CD4-positive, alpha-beta memory T cell (primary cell): ENCODE measurements at regions not wholly inside any gene's neighbourhood (a gene's known extent, or its start where the extent isn't known, plus 50 kb on each side); places are given as distances from the start of the nearest gene placed in this dataset.

Experiments used
- CTCF ChIA-PET: fragments of 350-600 bp; sonication (Branson Sonifier 250); formaldehyde crosslinking; loops from one replicate; lab custom pipeline; 2021; ENCODE audit warnings: inconsistent platforms; ENCODE audit not compliant: partially characterized antibody; lab: Charles Lee
- POLR2A ChIA-PET: fragments of 350-600 bp; sonication (Branson Sonifier 250); formaldehyde crosslinking; loops from one replicate; lab custom pipeline; 2021; ENCODE audit not compliant: partially characterized antibody; lab: Charles Lee
- DNase-seq, 5 donors: peaks; one replicate each; pipeline versions ENCODE4 v3.0.0 to v3.0.0-alpha.2; 2020 to 2022; ENCODE audit warnings: mixed read lengths in 1 of 5
- H3K27ac ChIP-seq: one replicate; pipeline ENCODE4 v1.7.0; 2013; ENCODE audit warnings: low read depth, low read length
- H3K27me3 ChIP-seq: 2 replicates; pipeline ENCODE4 v1.7.0; 2013; ENCODE audit warnings: mild to moderate bottlenecking, low read length, moderate library complexity; ENCODE audit not compliant: insufficient read depth
- H3K36me3 ChIP-seq: 2 replicates; pipeline ENCODE4 v1.7.0; 2013; ENCODE audit warnings: mild to moderate bottlenecking, low read length, moderate library complexity; ENCODE audit not compliant: insufficient read depth
- H3K4me1 ChIP-seq: 2 replicates; pipeline ENCODE4 v1.7.0; 2013; ENCODE audit warnings: mild to moderate bottlenecking, low read length, moderate library complexity; ENCODE audit not compliant: insufficient read depth
- H3K4me3 ChIP-seq, 2 donors: one replicate each; pipeline ENCODE4 v1.7.0; 2013; ENCODE audit warnings: low read length in 2 of 2, mild to moderate bottlenecking in 1 of 2
- H3K9me3 ChIP-seq, 2 donors: one replicate each; pipeline ENCODE4 v1.7.0; 2013; ENCODE audit warnings: low read length in 2 of 2, control low read depth in 1 of 2; ENCODE audit not compliant: control insufficient read depth in 1 of 2
- H3K27ac Mint-ChIP-seq, 7 donors: one replicate each; pipeline ENCODE4 v1.8.0; 2020 to 2021; ENCODE audit warnings: mixed read lengths in 7 of 7, mild to moderate bottlenecking in 6 of 7, inconsistent platforms in 3 of 7, moderate library complexity in 3 of 7
- H3K27me3 Mint-ChIP-seq, 2 donors: one replicate each; pipeline ENCODE4 v1.8.0; 2020 to 2021; ENCODE audit warnings: mixed read lengths in 2 of 2
- H3K36me3 Mint-ChIP-seq, 2 donors: one replicate each; pipeline ENCODE4 v1.8.0; 2020 to 2021; ENCODE audit warnings: mixed read lengths in 2 of 2, inconsistent platforms in 1 of 2, mild to moderate bottlenecking in 1 of 2
- H3K4me1 Mint-ChIP-seq, 4 donors: one replicate each; pipeline ENCODE4 v1.8.0; 2020 to 2021; ENCODE audit warnings: mixed read lengths in 4 of 4, mild to moderate bottlenecking in 1 of 4
- H3K4me3 Mint-ChIP-seq, 8 donors: one replicate each; pipeline ENCODE4 v1.8.0; 2020 to 2021; ENCODE audit warnings: mixed read lengths in 8 of 8, mild to moderate bottlenecking in 7 of 8, moderate library complexity in 6 of 8, inconsistent platforms in 3 of 8
- H3K9me3 Mint-ChIP-seq, 8 donors: one replicate each; pipeline ENCODE4 v1.8.0; 2020 to 2021; ENCODE audit warnings: mixed read lengths in 8 of 8, mild to moderate bottlenecking in 5 of 8, inconsistent platforms in 3 of 8, moderate library complexity in 1 of 8
- intact Hi-C: fragments of 100-400 bp; cut with micrococcal nuclease; formaldehyde crosslinking; loops from one replicate; pipeline ENCODE4 v1.15.1; 2023

DNA sequence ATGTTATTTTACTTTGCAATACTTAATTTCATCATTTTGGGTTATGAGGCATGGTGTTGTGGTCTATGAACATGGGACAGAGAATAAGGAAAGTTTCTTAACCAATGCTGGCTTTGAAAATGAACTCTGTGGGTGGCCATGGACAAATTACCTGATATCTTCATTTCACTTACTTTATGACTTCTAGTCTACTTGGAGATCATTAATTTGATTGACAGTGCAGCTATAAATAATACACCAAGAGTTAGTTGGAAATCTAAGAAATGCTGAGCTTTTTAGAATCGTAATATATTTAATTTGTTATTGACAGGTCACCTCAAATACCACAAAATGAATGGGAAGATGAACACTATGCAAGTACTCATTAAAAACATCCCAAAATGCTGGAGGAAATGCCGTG is 140.4 kb downstream of the CENPW start:
- H3K27ac ChIP-seq = no peak overlapping the region
- H3K4me3 Mint-ChIP-seq = no peak overlapping the region
- no peak overlapping the region for H3K4me3 ChIP-seq
- CTCF ChIA-PET = no interaction called here
- POLR2A ChIA-PET = no interaction called here
- H3K9me3 Mint-ChIP-seq = peaks cover 0 to 2% (median 0%) of the 10 kb centered on the region in 8 donors
- no peaks in the 10 kb centered on the region for H3K4me1 ChIP-seq
- intact Hi-C loops = no loop called here
- no peak overlapping the region for H3K27ac Mint-ChIP-seq
- H3K9me3 ChIP-seq = no peaks in the 10 kb centered on the region
- H3K4me1 Mint-ChIP-seq = no peaks in the 10 kb centered on the region
- no peak for DNase-seq
- H3K27me3 ChIP-seq = no peaks in the 10 kb centered on the region
- no peaks in the 10 kb centered on the region for H3K36me3 ChIP-seq
- H3K27me3 Mint-ChIP-seq = no peaks in the 10 kb centered on the region
- no peaks in the 10 kb centered on the region for H3K36me3 Mint-ChIP-seq

DNA sequence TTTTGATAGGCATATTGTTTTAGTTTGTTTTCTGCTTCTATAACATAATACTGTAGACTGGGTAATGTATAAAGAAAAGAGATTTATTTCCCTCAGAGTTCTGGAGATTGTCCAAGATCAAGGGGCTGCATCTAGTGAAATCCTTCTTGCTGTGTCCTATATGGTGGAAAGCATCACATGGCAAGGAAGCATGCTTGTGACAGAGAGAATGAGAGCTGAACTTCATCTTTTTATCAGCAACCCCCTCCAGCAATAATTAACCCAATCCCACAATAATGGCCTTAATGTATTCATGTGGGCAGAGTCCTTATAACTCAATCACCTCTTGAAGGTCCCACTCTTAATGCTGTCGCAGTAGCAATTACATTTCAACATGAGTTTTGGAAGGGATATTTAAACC is 141.4 kb downstream of the CENPW start:
- Mint-ChIP-seq H3K36me3 (no peaks in the 10 kb centered on the region), H3K27me3 (no peaks in the 10 kb centered on the region), H3K4me3 (peak overlapping the region in 1 of 8 donors; percentile 15), H3K4me1 (no peaks in the 10 kb centered on the region), H3K27ac (no peak overlapping the region), H3K9me3 (peaks cover 0 to 4% (median 0%) of the 10 kb centered on the region in 8 donors)
- ChIA-PET POLR2A (no interaction called here), CTCF (no interaction called here)
- H3K4me3 ChIP-seq = no peak overlapping the region
- intact Hi-C loops = no loop called here
- H3K36me3 ChIP-seq = no peaks in the 10 kb centered on the region
- no peaks in the 10 kb centered on the region for H3K9me3 ChIP-seq
- H3K27ac ChIP-seq = no peak overlapping the region
- H3K4me1 ChIP-seq = no peaks in the 10 kb centered on the region
- DNase-seq = no peak
- H3K27me3 ChIP-seq = no peaks in the 10 kb centered on the region

DNA sequence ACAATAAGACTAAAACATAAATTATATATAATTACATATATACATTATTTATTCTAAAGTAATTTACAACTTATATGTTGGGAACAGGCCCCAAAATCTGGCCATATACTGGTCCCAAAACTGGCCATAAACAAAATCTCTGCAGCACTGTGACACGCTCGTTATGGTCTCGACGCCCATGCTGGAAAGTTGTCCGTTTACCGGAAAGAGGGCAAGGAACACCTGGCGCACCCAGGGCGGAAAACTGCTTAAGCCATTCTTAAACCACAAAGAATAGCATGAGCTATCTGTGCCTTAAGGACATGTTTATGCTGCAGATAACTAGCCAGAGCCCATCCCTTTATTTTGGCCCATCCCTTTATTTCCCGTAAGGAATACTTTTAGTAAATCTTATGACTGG is 164.9 kb downstream of the CENPW start:
- no peak for DNase-seq
- Histone ChIP-seq H3K9me3 (no peaks in the 10 kb centered on the region), H3K4me1 (no peaks in the 10 kb centered on the region), H3K36me3 (no peaks in the 10 kb centered on the region), H3K27me3 (no peaks in the 10 kb centered on the region), H3K27ac (no peak overlapping the region), H3K4me3 (no peak overlapping the region)
- H3K4me1 Mint-ChIP-seq = no peaks in the 10 kb centered on the region
- no peak overlapping the region for H3K4me3 Mint-ChIP-seq
- intact Hi-C loops = no loop called here
- CTCF ChIA-PET = no interaction called here
- H3K36me3 Mint-ChIP-seq = no peaks in the 10 kb centered on the region
- H3K27ac Mint-ChIP-seq = no peak overlapping the region
- POLR2A ChIA-PET = no interaction called here
- H3K9me3 Mint-ChIP-seq = peaks cover 0 to 7% (median 3%) of the 10 kb centered on the region in 8 donors
- no peaks in the 10 kb centered on the region for H3K27me3 Mint-ChIP-seq

DNA sequence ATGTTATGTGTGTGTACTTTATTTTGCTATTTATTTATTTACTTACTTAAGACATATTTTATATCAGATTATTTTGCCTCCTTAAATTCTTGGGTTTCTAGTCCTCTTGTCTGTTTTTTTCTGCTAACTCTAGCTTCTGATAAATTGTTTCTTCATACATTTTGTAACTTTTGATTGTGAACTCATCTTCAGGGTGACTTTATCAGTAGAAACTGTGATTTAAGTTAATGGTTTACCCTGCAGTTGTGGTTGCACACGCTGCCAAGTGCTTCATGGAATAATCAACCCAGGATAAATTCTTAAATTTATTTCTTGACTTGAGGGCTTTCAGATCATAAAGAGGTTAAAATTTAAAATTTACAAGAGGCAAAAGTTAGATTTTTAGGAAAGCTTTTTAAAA is 173.3 kb downstream of the CENPW start:
- no peak for DNase-seq
- H3K27ac ChIP-seq = no peak overlapping the region
- ChIA-PET CTCF (no interaction called here), POLR2A (no interaction called here)
- H3K9me3 ChIP-seq = no peaks in the 10 kb centered on the region
- no peaks in the 10 kb centered on the region for H3K27me3 ChIP-seq
- no peaks in the 10 kb centered on the region for H3K4me1 ChIP-seq
- peaks cover 0 to 4% (median 0%) of the 10 kb centered on the region in 8 donors for H3K9me3 Mint-ChIP-seq
- H3K36me3 ChIP-seq = no peaks in the 10 kb centered on the region
- H3K36me3 Mint-ChIP-seq = no peaks in the 10 kb centered on the region
- no peaks in the 10 kb centered on the region for H3K4me1 Mint-ChIP-seq
- no peak overlapping the region for H3K4me3 ChIP-seq
- H3K4me3 Mint-ChIP-seq = no peak overlapping the region
- no peaks in the 10 kb centered on the region for H3K27me3 Mint-ChIP-seq
- intact Hi-C loops = no loop called here
- no peak overlapping the region for H3K27ac Mint-ChIP-seq

DNA sequence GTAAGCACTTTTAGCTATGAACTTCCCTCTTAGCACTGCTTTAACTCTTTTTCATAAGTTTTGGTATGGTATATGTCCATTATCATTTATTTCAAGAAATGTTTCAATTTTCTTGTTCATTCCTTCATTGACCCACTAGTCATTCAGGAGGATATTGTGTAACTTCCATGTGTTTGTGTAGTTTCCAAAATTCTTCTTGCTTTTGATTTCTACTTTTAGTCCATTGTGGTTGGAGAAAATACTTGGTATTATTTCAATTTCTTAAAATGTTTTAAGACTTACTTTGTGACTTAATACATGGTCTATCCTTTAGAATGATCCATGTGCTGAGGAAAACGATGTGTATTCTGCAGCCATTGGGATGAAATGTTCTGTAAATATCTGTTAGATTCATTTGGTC is 176.5 kb downstream of the CENPW start:
- no peaks in the 10 kb centered on the region for H3K4me1 Mint-ChIP-seq
- H3K27ac ChIP-seq = no peak overlapping the region
- H3K27ac Mint-ChIP-seq = no peak overlapping the region
- no peak for DNase-seq
- no peaks in the 10 kb centered on the region for H3K27me3 ChIP-seq
- H3K27me3 Mint-ChIP-seq = no peaks in the 10 kb centered on the region
- ChIA-PET CTCF (no interaction called here), POLR2A (no interaction called here)
- intact Hi-C loops = no loop called here
- no peak overlapping the region for H3K4me3 ChIP-seq
- H3K9me3 ChIP-seq = no peaks in the 10 kb centered on the region
- H3K4me1 ChIP-seq = no peaks in the 10 kb centered on the region
- no peak overlapping the region for H3K4me3 Mint-ChIP-seq
- no peaks in the 10 kb centered on the region for H3K36me3 ChIP-seq
- H3K9me3 Mint-ChIP-seq = peaks cover 0 to 6% (median 0%) of the 10 kb centered on the region in 8 donors
- no peaks in the 10 kb centered on the region for H3K36me3 Mint-ChIP-seq

DNA sequence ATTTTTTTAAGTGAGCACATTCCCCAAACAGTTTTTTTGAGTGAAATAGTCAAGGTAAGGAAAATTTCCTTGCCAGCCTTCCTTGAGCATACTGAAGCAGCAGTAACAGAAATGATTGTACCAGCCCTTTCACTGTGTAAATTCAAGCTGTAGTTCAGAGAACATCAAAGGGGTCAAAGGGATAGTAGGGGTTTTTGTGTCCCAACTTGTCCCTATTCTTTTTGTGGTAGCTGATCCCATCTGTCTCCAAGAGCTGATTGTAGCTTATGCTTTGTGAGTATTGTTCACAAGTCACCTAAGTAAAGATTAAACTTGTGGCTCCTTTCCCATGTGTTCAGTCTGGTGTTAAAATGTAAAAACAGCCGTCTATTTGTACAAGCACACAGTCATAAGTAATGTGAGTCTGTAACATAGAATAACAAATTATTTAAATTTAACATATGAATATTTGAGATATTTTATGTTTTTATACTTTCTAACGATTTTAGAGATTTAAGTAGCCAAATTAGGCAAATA is 185.0 kb downstream of the CENPW start:
- Histone ChIP-seq H3K27me3 (no peaks in the 10 kb centered on the region), H3K36me3 (no peaks in the 10 kb centered on the region), H3K27ac (no peak overlapping the region), H3K9me3 (no peaks in the 10 kb centered on the region), H3K4me1 (no peaks in the 10 kb centered on the region), H3K4me3 (no peak overlapping the region)
- POLR2A ChIA-PET = no interaction called here
- Mint-ChIP-seq H3K4me1 (no peaks in the 10 kb centered on the region), H3K9me3 (peaks cover 0 to 3% (median 0%) of the 10 kb centered on the region in 8 donors), H3K27ac (no peak overlapping the region), H3K27me3 (no peaks in the 10 kb centered on the region), H3K4me3 (no peak overlapping the region), H3K36me3 (no peaks in the 10 kb centered on the region)
- DNase-seq = no peak
- intact Hi-C loops = no loop called here
- CTCF ChIA-PET = no interaction called here

DNA sequence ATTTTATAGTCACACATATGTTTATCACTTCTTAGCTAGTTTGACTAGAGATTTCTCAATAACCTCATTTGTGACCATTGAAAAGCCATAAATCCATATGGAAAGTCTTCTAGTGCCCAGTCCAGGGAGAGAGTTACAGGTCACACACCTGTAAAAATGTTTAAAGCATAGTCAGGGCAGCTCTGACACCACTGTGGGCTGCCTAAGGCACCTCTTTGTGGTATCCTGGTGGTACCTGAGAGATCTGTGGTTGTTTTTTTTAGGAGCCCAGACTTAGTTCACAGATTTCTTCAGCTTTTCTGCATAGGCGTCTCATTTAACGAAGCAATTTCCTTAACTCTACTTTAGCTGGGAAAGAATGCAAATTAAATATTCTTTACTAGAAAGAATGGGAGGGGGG is 186.6 kb downstream of the CENPW start:
- Mint-ChIP-seq H3K9me3 (peaks cover 0 to 2% (median 0%) of the 10 kb centered on the region in 8 donors), H3K4me3 (no peak overlapping the region), H3K4me1 (no peaks in the 10 kb centered on the region), H3K27me3 (no peaks in the 10 kb centered on the region), H3K36me3 (no peaks in the 10 kb centered on the region), H3K27ac (no peak overlapping the region)
- DNase-seq = no peak
- H3K27ac ChIP-seq = no peak overlapping the region
- H3K36me3 ChIP-seq = no peaks in the 10 kb centered on the region
- no peaks in the 10 kb centered on the region for H3K9me3 ChIP-seq
- no peaks in the 10 kb centered on the region for H3K4me1 ChIP-seq
- POLR2A ChIA-PET = interaction anchor here (0.6 kb wide), 1 partner anchor 1492 kb away, joined by 3 read pairs; no protein-coding TSS in a partner anchor
- CTCF ChIA-PET = no interaction called here
- no peaks in the 10 kb centered on the region for H3K27me3 ChIP-seq
- intact Hi-C loops = no loop called here
- H3K4me3 ChIP-seq = no peak overlapping the region
